H1 (cell line): ENCODE measurements at regions not wholly inside any gene's neighbourhood (a gene's known extent, or its start where the extent isn't known, plus 50 kb on each side); places are given as distances from the start of the nearest gene placed in this dataset.

Experiments
- CTCF ChIP-seq, 3 experiments: IDR thresholded peaks; 1 replicate in 2 of 3; 2 replicates in 1 of 3; pipeline versions ENCODE4 v1.5.1 to v1.6.1; 2011; ENCODE audit warnings: low read length in 3 of 3, mild to moderate bottlenecking in 3 of 3, inconsistent platforms in 2 of 3, low read depth in 1 of 3, moderate library complexity in 1 of 3; ENCODE audit not compliant: insufficient read depth in 1 of 3; ENCODE audit errors: control extremely low read depth in 1 of 3
- NANOG ChIP-seq: IDR thresholded peaks from 2 replicates; pipeline ENCODE4 v1.6.1; 2011; ENCODE audit warnings: low read length, low read depth, mild to moderate bottlenecking, inconsistent platforms; ENCODE audit not compliant: insufficient read depth, poor library complexity, severe bottlenecking
- NRF1 ChIP-seq: IDR thresholded peaks from 2 replicates; pipeline ENCODE4 v1.6.1; 2011; ENCODE audit warnings: mild to moderate bottlenecking, low read depth, low read length, improper control_type of control experiment
- RXRA ChIP-seq: IDR thresholded peaks from 2 replicates; pipeline ENCODE4 v1.6.1; 2011; ENCODE audit warnings: low read depth, mild to moderate bottlenecking, low read length, moderate library complexity; ENCODE audit not compliant: insufficient read depth
- SP4 ChIP-seq: IDR thresholded peaks from 2 replicates; pipeline ENCODE4 v1.6.1; 2012; ENCODE audit warnings: low read length, inconsistent platforms
- TEAD4 ChIP-seq: IDR thresholded peaks from 2 replicates; pipeline ENCODE4 v1.6.1; 2012; ENCODE audit warnings: low read depth, low read length, inconsistent platforms, mixed read lengths

DNA sequence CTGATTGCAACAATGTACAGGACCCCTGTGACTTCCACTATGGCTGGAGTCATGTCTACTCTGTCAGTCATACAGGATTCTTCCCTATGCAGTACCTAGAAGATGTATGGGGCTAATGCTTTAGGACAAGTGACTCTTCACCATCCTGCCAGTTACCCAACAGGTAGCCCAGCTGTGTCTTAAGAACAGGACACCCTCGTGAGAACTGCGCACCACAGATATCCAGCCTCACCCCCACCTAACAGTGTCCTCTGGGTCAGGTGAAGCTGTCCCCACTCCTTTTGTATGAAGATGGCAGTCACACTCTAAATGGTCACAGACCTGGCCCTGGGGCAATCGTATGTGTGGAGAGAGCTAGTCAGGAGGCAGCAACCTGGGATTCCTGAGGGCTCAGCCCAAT, 191.6 kb downstream of the C6orf118 start (continued):
- TF ChIP-seq CTCF (IDR thresholded peaks at IDR 0.05; ENCODE audit: control extremely low read depth in 1 of 3, insufficient read depth in 1 of 3, low read depth in 1 of 3, low read length in 3 of 3) = no peak
- TF ChIP-seq TEAD4 = no peak
- no peak for TF ChIP-seq SP4
- TF ChIP-seq NANOG = no peak
- TF ChIP-seq RXRA = no peak
- no peak for TF ChIP-seq NRF1
